GM18507 (cell line): ENCODE measurements at regions not wholly inside any gene's neighbourhood (a gene's known extent, or its start where the extent isn't known, plus 50 kb on each side); places are given as distances from the start of the nearest gene placed in this dataset.

Source experiments
- DNase-seq: peaks from one replicate; pipeline ENCODE4 v3.0.0; 2011; ENCODE audit warnings: low read depth; ENCODE audit not compliant: insufficient read length; ENCODE audit errors: extremely low spot score
- FAIRE-seq: peaks from 2 replicates; lab custom pipeline; 2011; peaks lifted over from hg19 to GRCh38; lab: Jason Lieb, UNC

DNA sequence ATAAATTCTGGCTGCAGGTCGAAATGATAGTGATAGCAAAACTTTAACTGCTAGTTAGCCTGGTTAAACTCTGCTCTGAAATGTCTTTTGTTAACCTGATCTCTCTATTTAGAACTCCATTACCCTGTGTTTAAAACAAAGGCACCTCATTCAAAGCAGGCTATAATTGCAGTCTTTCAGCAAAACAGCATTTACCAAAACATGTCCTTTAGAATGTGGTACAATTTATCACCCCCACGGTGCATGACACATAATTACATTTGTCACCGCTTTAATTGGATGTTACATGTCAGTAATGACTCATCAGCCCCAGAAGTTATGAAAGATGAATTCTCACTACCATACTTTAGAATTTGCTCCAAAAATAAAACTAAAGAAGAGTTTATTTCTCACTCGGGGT is 295.4 kb downstream of the TOX3 start:
- DNase-seq, result no peak
- FAIRE-seq, result no peak

DNA sequence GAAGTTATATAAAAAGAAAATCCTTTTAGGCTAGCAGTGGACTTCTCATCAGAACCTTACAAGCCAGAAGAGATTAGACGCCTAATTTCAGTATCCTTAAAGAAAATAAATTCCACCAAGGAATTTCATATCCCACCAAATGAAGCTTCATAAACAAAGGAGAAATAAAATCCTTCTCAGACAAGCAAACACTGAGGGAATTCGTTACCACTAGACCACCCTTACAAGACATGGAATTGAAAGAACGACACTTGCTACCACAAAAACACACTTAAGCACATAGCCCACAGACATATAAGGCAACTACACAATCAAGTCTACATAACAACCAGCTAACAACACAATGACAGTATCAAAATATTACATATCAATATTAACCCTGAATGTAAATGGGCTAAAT is 299.2 kb downstream of the TOX3 start:
- FAIRE-seq (no peak), DNase-seq (no peak)

DNA sequence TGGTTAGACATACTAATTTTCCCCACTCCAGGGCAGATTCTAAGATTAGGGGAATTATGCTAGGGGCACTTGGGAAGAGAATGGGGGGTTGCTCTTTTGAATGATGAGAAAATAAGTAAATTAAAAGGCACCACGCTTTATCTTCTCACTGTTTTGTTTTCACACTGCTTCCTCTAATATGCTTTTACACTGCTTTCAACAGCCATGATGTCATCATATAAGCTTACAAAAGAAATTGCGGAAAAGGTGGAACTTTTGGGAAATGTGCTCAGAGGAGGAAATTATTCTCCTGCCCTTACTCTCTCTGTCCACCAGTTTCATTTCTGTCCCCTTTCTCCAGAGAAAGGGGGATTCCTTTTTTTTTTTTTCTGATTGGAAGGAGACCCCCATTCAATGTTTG is 308.2 kb downstream of the TOX3 start:
- FAIRE-seq, result no peak
- no peak for DNase-seq

DNA sequence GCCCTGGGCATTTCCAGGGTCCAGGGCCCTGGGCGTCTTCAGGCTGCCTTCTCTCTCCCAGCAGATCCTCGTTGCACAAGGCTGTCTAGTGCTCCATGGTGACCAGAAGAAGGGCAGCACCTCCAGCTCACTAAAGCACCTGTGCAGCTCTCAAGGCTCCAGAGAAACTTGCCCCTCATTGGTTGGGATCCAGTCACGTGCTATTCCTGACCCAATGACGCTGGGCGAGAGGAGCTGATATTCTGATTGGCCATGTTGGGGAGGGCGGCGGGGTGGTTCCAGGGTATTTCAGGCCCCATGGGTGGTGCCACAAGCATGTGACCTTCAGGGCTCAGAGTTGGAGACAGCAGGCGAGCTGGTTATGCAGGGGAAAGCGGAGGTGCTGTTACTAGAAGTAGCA is 309.1 kb downstream of the TOX3 start:
- no peak for FAIRE-seq
- no peak for DNase-seq

DNA sequence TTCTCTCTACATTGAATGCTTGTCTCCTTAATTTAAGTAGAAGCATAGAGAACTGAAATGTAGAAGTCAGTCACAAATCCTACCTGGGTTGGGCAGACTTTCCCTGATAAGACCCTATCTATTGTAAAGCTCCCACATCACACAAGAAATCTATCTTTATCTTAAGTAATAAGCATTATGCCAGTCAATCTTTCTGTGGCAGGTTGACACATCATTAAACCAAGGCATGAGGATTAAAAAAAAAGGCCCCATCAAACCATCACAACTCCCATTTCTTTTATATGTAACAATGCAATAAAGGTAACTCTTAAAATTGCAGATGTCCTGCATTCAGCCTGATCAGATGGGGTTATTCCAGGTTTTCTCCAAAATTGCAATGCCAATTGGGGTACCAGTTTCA is 311.8 kb downstream of the TOX3 start:
- no peak for FAIRE-seq

DNA sequence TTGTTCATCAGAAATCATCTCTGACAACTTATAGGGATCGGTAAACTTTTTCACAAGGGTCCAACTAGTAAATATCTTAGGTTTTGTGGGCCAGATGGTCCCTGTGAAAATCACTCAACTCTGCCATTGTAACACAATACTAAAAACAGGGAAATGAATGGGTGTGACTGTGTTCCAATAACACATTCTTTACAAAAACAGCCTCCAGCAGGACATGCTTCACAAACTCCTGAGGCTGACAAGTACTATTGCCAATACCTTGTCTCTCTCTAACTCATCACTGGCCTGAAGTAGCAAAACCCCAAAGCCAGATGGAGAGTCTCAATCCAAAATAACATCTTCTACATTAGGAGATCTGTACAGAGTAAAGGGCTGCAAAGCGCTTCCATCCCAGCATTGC is 312.3 kb downstream of the TOX3 start:
- DNase-seq (no peak), FAIRE-seq (no peak)

More for the DNA sequence above, 311.8 kb downstream of the TOX3 start:
- no peak for DNase-seq

DNA sequence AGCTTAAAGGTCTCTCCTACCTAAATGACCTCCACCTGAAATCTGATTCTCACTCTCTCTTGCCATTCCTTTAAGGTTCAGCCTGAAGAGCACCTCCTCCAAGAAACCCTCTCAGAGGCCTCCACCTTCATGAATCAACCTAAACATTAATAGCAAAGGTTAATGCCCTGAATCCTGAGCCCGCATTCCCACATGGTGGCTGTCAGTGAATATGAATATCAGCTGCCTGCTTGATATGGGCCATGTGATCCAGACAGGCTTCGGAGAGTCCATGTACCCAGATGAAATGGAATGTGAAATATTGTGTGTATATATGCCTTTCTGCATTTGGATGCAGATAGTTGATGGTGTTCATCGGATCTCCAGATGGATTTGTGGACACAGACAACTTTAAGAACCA is 317.5 kb downstream of the TOX3 start:
- FAIRE-seq (no peak), DNase-seq (no peak)

DNA sequence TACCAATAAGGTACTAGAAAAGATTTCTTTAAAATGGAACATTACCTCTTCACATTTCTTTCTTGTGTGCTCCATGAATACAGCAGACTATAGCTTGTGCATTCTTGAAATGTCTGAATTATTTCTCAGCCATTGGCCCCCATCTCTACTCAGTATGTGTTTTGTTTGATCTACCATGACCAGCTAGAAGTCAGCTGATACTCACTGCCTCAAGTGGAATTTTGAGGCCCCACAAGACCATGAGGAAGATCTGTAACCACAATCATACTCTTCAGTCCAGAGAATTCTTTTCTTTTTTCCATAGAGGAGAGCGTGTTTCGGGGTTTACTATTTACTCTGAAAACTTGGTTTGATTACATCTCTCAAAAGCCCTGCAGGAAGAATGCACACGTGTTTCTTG is 319.1 kb downstream of the TOX3 start:
- no peak for DNase-seq
- no peak for FAIRE-seq

DNA sequence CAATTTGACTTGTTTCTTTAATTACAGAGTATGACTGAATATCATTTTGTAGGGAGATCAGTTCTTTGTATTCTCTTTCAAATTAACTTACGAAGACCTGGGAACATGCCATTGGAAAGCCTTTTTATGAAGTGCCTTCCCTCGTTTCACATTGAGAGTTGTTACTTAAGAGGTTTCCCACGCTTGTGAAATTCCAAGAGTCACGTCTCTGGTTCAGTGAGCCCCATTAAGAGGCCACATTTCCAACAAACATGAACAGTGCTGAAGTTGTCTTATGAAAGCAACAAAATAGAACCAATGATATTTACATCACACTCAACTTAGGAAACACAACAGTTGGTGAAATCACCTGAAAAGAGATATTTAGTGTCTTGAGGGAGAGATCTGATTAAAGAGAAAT is 334.1 kb downstream of the TOX3 start:
- DNase-seq (no peak), FAIRE-seq (no peak)

DNA sequence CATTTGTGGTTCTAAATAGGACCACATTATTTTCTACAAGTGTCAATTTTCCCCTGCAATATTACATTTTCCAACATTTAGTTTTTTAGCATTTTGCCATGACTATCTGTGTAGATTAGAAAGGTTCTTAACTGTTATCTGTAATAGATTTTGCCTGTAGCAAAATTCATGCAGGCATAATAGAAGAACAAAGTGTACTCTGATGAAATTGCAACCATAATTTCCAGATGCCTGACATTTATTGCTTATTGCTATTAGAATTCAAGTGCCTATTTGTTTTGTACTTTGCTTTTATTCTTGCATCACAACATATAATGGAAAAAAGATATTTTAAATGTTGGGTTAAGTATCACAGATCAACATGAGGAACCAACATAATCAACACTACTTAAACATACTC is 337.7 kb downstream of the TOX3 start:
- FAIRE-seq, result no peak
- no peak for DNase-seq

DNA sequence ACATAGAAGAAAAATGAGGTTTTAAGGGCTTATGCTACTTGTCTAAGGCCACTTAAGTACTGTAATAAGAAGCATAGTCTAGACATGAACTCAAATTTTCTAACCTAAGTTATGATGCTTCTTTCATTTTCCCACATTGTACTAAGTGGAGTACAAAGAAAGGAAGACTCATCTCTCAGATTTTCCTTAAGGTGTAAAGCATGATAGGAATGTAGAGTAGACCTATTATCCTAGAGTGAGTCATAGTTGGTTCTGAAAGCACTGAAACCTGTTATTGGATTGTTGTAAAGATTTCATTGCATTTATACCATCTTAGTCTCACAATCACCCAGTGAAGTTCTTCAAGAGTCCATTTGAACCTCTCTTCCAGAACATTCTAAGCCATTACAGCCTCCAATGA is 343.8 kb downstream of the TOX3 start:
- no peak for FAIRE-seq
- DNase-seq, result no peak

DNA sequence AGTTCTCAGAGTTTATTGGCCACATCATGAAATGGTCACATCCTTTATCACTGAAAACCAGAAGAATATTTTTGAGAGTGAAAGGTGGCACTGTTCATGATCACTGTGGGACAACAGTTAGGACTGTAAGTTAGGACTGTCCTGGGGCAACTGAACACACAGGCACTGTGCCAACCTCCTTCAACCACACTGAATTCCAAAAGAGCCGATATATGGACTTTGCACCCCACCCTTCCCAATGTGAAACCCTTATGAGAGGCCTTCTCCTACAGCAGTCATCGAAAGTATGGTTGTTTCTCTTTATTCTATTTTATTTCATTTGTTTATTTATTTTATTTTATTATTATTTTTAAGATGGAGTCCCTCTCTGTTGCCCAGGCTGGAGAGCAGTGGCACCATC is 353.5 kb downstream of the TOX3 start:
- FAIRE-seq, result no peak
- DNase-seq, result no peak

DNA sequence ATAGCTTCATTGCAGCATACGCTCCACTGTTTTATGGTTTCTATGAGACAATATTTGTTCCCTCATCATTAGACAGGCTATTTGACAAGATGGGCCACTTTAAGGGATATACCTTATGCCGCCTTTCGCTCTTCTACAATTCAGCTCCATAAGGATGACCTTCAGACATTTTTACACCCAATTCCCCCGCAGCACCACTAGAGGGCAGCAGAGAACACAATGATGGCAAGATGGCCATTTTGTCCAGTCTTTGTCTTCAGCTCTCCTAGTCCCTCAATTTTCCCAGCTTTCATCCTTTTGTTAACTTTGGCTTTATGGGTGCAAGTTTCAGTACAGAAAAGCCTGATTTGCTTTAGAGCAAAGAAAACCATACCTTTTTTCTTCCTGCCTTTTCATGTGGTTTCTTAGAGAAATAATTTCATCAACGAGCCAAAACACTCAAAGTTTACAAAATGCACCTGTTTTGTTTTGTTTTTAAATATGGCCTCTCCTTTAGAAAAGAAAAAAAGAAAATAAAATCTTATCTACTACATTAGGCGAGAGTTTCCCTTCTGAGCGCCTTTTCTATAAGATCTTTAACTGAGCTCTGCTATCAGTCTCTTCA is 355.3 kb downstream of the TOX3 start:
- peak; percentile 2 for DNase-seq
- peak; percentile 67 for FAIRE-seq

DNA sequence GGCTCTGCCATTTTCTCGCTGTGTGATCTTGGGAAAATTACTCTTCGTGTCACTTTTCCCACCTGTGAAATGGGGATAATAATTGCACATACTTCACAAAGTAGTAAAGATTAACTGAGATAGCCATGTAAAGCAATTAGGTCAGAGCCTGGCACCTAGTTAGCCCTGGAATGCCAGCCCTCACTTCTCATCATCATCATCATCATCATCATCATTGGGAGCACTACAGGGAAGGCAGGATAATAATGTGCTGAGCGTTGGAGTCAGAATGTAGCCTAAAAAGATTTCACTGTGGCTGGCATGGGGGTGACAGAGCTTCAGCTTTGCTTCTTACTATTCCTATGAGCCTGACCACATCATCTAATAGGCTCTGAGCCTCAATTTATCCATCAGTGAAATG is 362.6 kb downstream of the TOX3 start:
- FAIRE-seq (no peak), DNase-seq (no peak)

DNA sequence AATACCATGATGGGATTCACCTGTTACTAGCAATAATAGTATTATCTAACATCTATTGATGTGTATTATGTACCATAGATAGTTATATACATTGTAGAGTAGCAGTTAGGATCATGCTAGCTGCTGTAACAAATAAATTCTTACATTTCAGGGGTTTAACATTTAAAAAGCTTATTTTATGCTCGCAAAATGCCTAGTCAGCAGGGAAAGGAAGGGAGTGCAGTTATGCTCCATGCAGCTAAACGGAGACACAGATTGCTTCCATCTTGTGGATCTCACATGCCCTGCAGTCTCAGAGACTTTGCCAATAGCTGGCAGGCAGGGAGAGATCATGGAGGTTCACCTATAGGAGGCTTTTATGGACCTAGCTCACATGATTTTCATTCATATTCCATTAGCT is 364.1 kb downstream of the TOX3 start:
- FAIRE-seq, result no peak

DNA sequence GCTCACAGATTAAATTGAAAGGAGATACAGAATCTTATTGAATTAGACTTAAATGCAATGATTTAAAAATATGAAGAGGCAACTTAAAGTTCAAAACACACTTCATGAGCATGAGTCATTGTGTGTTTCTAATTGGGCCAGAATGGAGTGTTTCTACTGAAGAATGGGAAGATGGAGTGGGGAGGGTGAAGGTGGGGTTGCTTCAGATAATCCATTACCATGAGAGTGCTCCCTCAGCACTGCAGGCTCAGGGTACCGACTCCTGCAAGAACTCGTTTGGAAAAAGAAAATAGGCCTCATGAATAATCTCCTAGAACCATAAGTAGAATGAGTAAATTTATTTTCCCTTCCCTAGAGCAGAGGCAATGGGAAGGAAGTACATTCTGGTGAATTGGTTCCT is 372.8 kb downstream of the TOX3 start:
- no peak for FAIRE-seq

More for the DNA sequence above, 364.1 kb downstream of the TOX3 start:
- no peak for DNase-seq

DNA sequence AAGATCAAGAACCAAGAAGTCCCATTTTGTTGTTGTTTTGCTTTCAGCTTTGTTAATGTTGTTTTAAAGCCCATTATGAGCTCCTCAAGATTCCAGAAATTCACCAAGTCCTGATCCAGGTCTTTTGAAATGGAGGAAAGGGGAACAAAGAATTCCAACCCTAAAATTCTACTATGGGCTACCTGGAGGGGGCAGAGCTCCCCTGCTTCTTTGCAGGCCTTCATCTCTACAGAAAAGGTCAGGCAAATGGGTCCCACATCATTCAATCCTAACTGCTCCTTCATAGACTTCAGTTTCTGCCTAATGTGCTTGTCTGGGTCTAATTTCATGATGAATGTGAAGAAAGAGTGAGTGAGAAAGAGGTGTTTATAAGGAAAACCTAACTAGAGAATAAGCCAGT is 375.5 kb downstream of the TOX3 start:
- DNase-seq (no peak), FAIRE-seq (no peak)

More for the DNA sequence above, 372.8 kb downstream of the TOX3 start:
- DNase-seq, result no peak

DNA sequence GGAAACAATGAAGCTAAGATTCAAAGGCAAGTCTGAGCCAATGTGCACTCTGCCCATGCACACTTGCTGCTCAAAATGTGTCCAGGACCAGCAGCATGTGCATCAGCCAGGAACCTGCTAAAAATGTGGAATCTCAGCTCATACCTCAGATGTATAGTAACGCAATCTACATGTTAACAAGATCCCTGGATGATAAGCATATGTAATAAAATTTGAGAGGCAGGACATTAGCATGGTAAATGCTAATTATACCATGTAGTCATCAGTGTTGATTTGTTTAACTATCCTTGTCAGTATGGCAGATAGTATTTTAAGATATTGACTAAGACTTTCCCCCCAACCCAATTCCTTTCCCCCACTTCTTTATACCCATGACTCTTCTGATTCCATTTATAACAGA is 379.6 kb downstream of the TOX3 start:
- FAIRE-seq, result no peak
- DNase-seq, result no peak

DNA sequence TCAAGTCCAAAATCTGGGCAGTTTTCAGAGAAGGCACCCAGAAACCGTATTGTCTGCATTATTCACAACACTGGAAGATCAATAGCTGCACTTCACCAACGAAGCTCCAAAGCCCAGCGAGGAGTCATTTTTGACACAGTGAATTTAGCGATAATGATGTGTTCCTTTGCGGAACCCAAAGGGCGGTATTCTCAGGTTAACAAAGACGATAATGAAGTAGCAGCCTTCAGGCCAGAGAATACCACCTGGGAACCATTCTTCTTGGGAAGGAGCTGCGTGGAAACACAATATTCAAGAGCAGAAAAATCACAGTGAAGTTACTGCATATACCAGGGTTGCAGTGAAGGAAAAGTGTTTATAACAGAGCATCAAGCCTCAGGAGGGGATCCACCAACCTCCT is 381.0 kb downstream of the TOX3 start:
- DNase-seq, result no peak
- FAIRE-seq, result no peak

DNA sequence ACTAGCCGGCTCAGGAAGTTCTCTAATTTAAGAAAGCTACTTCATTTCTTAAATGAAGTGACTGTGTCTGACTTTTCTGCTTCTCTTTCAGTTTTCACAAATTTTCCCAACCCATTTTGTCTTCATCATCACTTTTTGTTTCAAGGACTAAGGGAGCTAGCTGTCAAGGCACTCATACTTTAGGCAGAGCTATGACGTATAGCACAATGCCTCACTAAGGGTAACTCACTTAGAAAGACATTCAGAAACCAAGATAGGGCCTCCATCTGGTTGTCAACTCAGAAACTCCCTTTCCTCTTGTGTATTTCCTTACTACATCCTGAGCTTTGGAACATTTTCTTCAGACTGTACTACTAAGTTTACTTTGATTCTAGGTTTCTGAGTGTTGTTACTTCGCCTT is 397.9 kb downstream of the TOX3 start:
- DNase-seq (no peak), FAIRE-seq (no peak)

DNA sequence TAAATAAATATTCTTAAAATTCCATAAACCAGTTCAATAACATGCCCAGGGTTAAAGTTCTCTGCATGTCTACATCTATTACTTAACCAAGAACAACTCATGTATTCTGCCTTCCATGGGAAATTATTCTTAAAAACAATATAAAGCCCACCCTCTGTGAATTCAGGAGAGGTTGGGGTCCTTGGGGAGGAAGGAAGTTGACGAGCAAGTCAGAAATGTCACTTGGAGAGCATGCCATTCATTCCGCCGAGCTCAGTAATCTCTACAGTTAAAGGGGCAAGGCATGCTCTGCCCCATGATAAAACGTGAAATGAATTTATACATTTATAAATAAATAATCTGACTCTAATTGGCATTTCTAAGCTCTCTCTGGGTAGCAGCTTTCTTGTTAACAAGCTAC is 405.1 kb downstream of the TOX3 start:
- FAIRE-seq (no peak), DNase-seq (no peak)

DNA sequence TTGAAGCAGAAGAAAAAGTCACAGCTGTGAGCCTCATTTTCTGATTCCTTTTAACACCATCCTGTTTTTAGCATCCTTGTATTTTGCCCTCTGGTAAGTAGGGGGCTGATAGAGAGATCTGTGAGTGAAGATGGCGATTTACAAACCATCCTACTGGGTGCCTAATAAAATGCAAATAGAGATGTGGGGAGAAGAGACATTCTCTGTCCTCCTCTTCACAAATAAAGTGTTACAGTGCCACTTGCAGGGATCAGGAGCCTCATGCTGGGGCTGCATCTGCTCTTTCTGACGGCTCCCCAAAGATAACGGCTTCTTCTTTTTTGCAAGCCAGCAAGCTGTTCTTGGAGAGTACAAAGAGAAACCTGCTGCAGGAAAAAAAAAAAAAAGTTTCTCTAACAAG is 418.6 kb downstream of the TOX3 start:
- FAIRE-seq (no peak), DNase-seq (no peak)
